CD4-positive, alpha-beta memory T cell (primary cell): ENCODE measurements at regions not wholly inside any gene's neighbourhood (a gene's known extent, or its start where the extent isn't known, plus 50 kb on each side); places are given as distances from the start of the nearest gene placed in this dataset.

Experiments
- CTCF ChIA-PET: fragments of 350-600 bp; sonication (Branson Sonifier 250); formaldehyde crosslinking; loops from one replicate; lab custom pipeline; 2021; ENCODE audit warnings: inconsistent platforms; ENCODE audit not compliant: partially characterized antibody; lab: Charles Lee
- POLR2A ChIA-PET: fragments of 350-600 bp; sonication (Branson Sonifier 250); formaldehyde crosslinking; loops from one replicate; lab custom pipeline; 2021; ENCODE audit not compliant: partially characterized antibody; lab: Charles Lee
- DNase-seq, 5 donors: peaks; one replicate each; pipeline versions ENCODE4 v3.0.0 to v3.0.0-alpha.2; 2020 to 2022; ENCODE audit warnings: mixed read lengths in 1 of 5
- H3K27ac ChIP-seq: one replicate; pipeline ENCODE4 v1.7.0; 2013; ENCODE audit warnings: low read depth, low read length
- H3K27me3 ChIP-seq: 2 replicates; pipeline ENCODE4 v1.7.0; 2013; ENCODE audit warnings: mild to moderate bottlenecking, low read length, moderate library complexity; ENCODE audit not compliant: insufficient read depth
- H3K36me3 ChIP-seq: 2 replicates; pipeline ENCODE4 v1.7.0; 2013; ENCODE audit warnings: mild to moderate bottlenecking, low read length, moderate library complexity; ENCODE audit not compliant: insufficient read depth
- H3K4me1 ChIP-seq: 2 replicates; pipeline ENCODE4 v1.7.0; 2013; ENCODE audit warnings: mild to moderate bottlenecking, low read length, moderate library complexity; ENCODE audit not compliant: insufficient read depth
- H3K4me3 ChIP-seq, 2 donors: one replicate each; pipeline ENCODE4 v1.7.0; 2013; ENCODE audit warnings: low read length in 2 of 2, mild to moderate bottlenecking in 1 of 2
- H3K9me3 ChIP-seq, 2 donors: one replicate each; pipeline ENCODE4 v1.7.0; 2013; ENCODE audit warnings: low read length in 2 of 2, control low read depth in 1 of 2; ENCODE audit not compliant: control insufficient read depth in 1 of 2
- H3K27ac Mint-ChIP-seq, 7 donors: one replicate each; pipeline ENCODE4 v1.8.0; 2020 to 2021; ENCODE audit warnings: mixed read lengths in 7 of 7, mild to moderate bottlenecking in 6 of 7, inconsistent platforms in 3 of 7, moderate library complexity in 3 of 7
- H3K27me3 Mint-ChIP-seq, 2 donors: one replicate each; pipeline ENCODE4 v1.8.0; 2020 to 2021; ENCODE audit warnings: mixed read lengths in 2 of 2
- H3K36me3 Mint-ChIP-seq, 2 donors: one replicate each; pipeline ENCODE4 v1.8.0; 2020 to 2021; ENCODE audit warnings: mixed read lengths in 2 of 2, inconsistent platforms in 1 of 2, mild to moderate bottlenecking in 1 of 2
- H3K4me1 Mint-ChIP-seq, 4 donors: one replicate each; pipeline ENCODE4 v1.8.0; 2020 to 2021; ENCODE audit warnings: mixed read lengths in 4 of 4, mild to moderate bottlenecking in 1 of 4
- H3K4me3 Mint-ChIP-seq, 8 donors: one replicate each; pipeline ENCODE4 v1.8.0; 2020 to 2021; ENCODE audit warnings: mixed read lengths in 8 of 8, mild to moderate bottlenecking in 7 of 8, moderate library complexity in 6 of 8, inconsistent platforms in 3 of 8
- H3K9me3 Mint-ChIP-seq, 8 donors: one replicate each; pipeline ENCODE4 v1.8.0; 2020 to 2021; ENCODE audit warnings: mixed read lengths in 8 of 8, mild to moderate bottlenecking in 5 of 8, inconsistent platforms in 3 of 8, moderate library complexity in 1 of 8
- intact Hi-C: fragments of 100-400 bp; cut with micrococcal nuclease; formaldehyde crosslinking; loops from one replicate; pipeline ENCODE4 v1.15.1; 2023

- Histone ChIP-seq H3K9me3 (no peaks in the 10 kb centered on the region), H3K4me1 (no peaks in the 10 kb centered on the region), H3K27me3 (no peaks in the 10 kb centered on the region), H3K36me3 (no peaks in the 10 kb centered on the region), H3K27ac (no peak overlapping the region), H3K4me3 (no peak overlapping the region)
- H3K36me3 Mint-ChIP-seq = no peaks in the 10 kb centered on the region
- ChIA-PET CTCF (no interaction called here), POLR2A (no interaction called here)
- H3K9me3 Mint-ChIP-seq = peaks cover 0 to 6% (median 2%) of the 10 kb centered on the region in 8 donors
- no peak for DNase-seq
- no peak overlapping the region for H3K4me3 Mint-ChIP-seq
- H3K27me3 Mint-ChIP-seq = peaks cover 0 to 4% of the 10 kb centered on the region in 2 donors
- H3K4me1 Mint-ChIP-seq = no peaks in the 10 kb centered on the region
- H3K27ac Mint-ChIP-seq = no peak overlapping the region
- intact Hi-C loops = no loop called here
Measured at GRCh38 chr9:115758441-115758840, 395.1 kb upstream of the PAPPA start.

GRCh38 chr9:115759426-115759825 lies 394.2 kb upstream of the PAPPA start:
- intact Hi-C loops = no loop called here
- H3K27me3 ChIP-seq = no peaks in the 10 kb centered on the region
- no peak for DNase-seq
- no peaks in the 10 kb centered on the region for H3K4me1 ChIP-seq
- CTCF ChIA-PET = no interaction called here
- no peak overlapping the region for H3K4me3 ChIP-seq
- H3K36me3 ChIP-seq = no peaks in the 10 kb centered on the region
- Mint-ChIP-seq H3K4me1 (no peaks in the 10 kb centered on the region), H3K36me3 (no peaks in the 10 kb centered on the region), H3K27me3 (peaks cover 0 to 4% of the 10 kb centered on the region in 2 donors), H3K9me3 (peaks cover 0 to 6% (median 2%) of the 10 kb centered on the region in 8 donors), H3K4me3 (no peak overlapping the region), H3K27ac (no peak overlapping the region)
- no peak overlapping the region for H3K27ac ChIP-seq
- POLR2A ChIA-PET = no interaction called here
- H3K9me3 ChIP-seq = no peaks in the 10 kb centered on the region

- POLR2A ChIA-PET = no interaction called here
- Mint-ChIP-seq H3K4me1 (no peaks in the 10 kb centered on the region), H3K4me3 (no peak overlapping the region), H3K36me3 (no peaks in the 10 kb centered on the region), H3K27me3 (peaks cover 0 to 3% of the 10 kb centered on the region in 2 donors), H3K9me3 (peaks cover 0 to 4% (median 2%) of the 10 kb centered on the region in 8 donors), H3K27ac (no peak overlapping the region)
- intact Hi-C loops = no loop called here
- no peaks in the 10 kb centered on the region for H3K27me3 ChIP-seq
- CTCF ChIA-PET = no interaction called here
- no peaks in the 10 kb centered on the region for H3K36me3 ChIP-seq
- no peak for DNase-seq
- H3K9me3 ChIP-seq = no peaks in the 10 kb centered on the region
- no peak overlapping the region for H3K4me3 ChIP-seq
- no peak overlapping the region for H3K27ac ChIP-seq
- H3K4me1 ChIP-seq = no peaks in the 10 kb centered on the region
Measured at GRCh38 chr9:115764645-115765044, 388.9 kb upstream of the PAPPA start.

- no peaks in the 10 kb centered on the region for H3K27me3 ChIP-seq
- Mint-ChIP-seq H3K36me3 (no peaks in the 10 kb centered on the region), H3K27me3 (peaks cover 0 to 3% of the 10 kb centered on the region in 2 donors), H3K9me3 (peaks cover 0 to 8% (median 2%) of the 10 kb centered on the region in 8 donors), H3K4me3 (no peak overlapping the region), H3K4me1 (no peaks in the 10 kb centered on the region), H3K27ac (no peak overlapping the region)
- POLR2A ChIA-PET = no interaction called here
- H3K27ac ChIP-seq = no peak overlapping the region
- H3K4me3 ChIP-seq = no peak overlapping the region
- CTCF ChIA-PET = no interaction called here
- intact Hi-C loops = no loop called here
- H3K9me3 ChIP-seq = no peaks in the 10 kb centered on the region
- DNase-seq = no peak
- no peaks in the 10 kb centered on the region for H3K36me3 ChIP-seq
- no peaks in the 10 kb centered on the region for H3K4me1 ChIP-seq
Measured at GRCh38 chr9:115765060-115765459, 388.5 kb upstream of the PAPPA start.

- POLR2A ChIA-PET = no interaction called here
- no peaks in the 10 kb centered on the region for H3K4me1 Mint-ChIP-seq
- H3K27me3 ChIP-seq = no peaks in the 10 kb centered on the region
- H3K27me3 Mint-ChIP-seq = no peaks in the 10 kb centered on the region
- H3K9me3 Mint-ChIP-seq = peaks cover 0 to 9% (median 3%) of the 10 kb centered on the region in 8 donors
- no peak overlapping the region for H3K4me3 ChIP-seq
- no peaks in the 10 kb centered on the region for H3K9me3 ChIP-seq
- no peaks in the 10 kb centered on the region for H3K4me1 ChIP-seq
- no peak overlapping the region for H3K27ac Mint-ChIP-seq
- CTCF ChIA-PET = no interaction called here
- intact Hi-C loops = no loop called here
- DNase-seq = no peak
- no peaks in the 10 kb centered on the region for H3K36me3 ChIP-seq
- no peaks in the 10 kb centered on the region for H3K36me3 Mint-ChIP-seq
- H3K4me3 Mint-ChIP-seq = no peak overlapping the region
- H3K27ac ChIP-seq = no peak overlapping the region
Measured at GRCh38 chr9:115766370-115766955, 387.1 kb upstream of the PAPPA start.

- Mint-ChIP-seq H3K27ac (no peak overlapping the region), H3K9me3 (peaks cover 0 to 7% (median 2%) of the 10 kb centered on the region in 8 donors), H3K36me3 (no peaks in the 10 kb centered on the region), H3K4me1 (no peaks in the 10 kb centered on the region), H3K4me3 (no peak overlapping the region), H3K27me3 (no peaks in the 10 kb centered on the region)
- Histone ChIP-seq H3K4me1 (no peaks in the 10 kb centered on the region), H3K27ac (no peak overlapping the region), H3K9me3 (no peaks in the 10 kb centered on the region), H3K36me3 (no peaks in the 10 kb centered on the region), H3K4me3 (no peak overlapping the region), H3K27me3 (no peaks in the 10 kb centered on the region)
- CTCF ChIA-PET = no interaction called here
- intact Hi-C loops = no loop called here
- POLR2A ChIA-PET = no interaction called here
- DNase-seq = no peak
Measured at GRCh38 chr9:115770521-115770920, 383.1 kb upstream of the PAPPA start.

- Mint-ChIP-seq H3K4me3 (no peak overlapping the region), H3K36me3 (no peaks in the 10 kb centered on the region), H3K9me3 (peaks cover 0 to 4% (median 0%) of the 10 kb centered on the region in 8 donors), H3K27me3 (peaks cover 0 to 1% of the 10 kb centered on the region in 2 donors), H3K4me1 (no peaks in the 10 kb centered on the region), H3K27ac (no peak overlapping the region)
- Histone ChIP-seq H3K27ac (no peak overlapping the region), H3K4me3 (no peak overlapping the region), H3K4me1 (no peaks in the 10 kb centered on the region), H3K27me3 (no peaks in the 10 kb centered on the region), H3K9me3 (no peaks in the 10 kb centered on the region), H3K36me3 (no peaks in the 10 kb centered on the region)
- ChIA-PET CTCF (no interaction called here), POLR2A (no interaction called here)
- DNase-seq = no peak
- intact Hi-C loops = no loop called here
Measured at GRCh38 chr9:115775659-115776058, 377.9 kb upstream of the PAPPA start.

- H3K9me3 Mint-ChIP-seq = peaks cover 0 to 11% (median 2%) of the 10 kb centered on the region in 8 donors
- H3K27me3 ChIP-seq = no peaks in the 10 kb centered on the region
- ChIA-PET CTCF (no interaction called here), POLR2A (no interaction called here)
- H3K27ac Mint-ChIP-seq = no peak overlapping the region
- no peak overlapping the region for H3K4me3 Mint-ChIP-seq
- no peak overlapping the region for H3K4me3 ChIP-seq
- H3K36me3 ChIP-seq = no peaks in the 10 kb centered on the region
- no peaks in the 10 kb centered on the region for H3K36me3 Mint-ChIP-seq
- no peaks in the 10 kb centered on the region for H3K4me1 ChIP-seq
- no peaks in the 10 kb centered on the region for H3K4me1 Mint-ChIP-seq
- H3K9me3 ChIP-seq = no peaks in the 10 kb centered on the region
- no peak for DNase-seq
- H3K27ac ChIP-seq = no peak overlapping the region
- intact Hi-C loops = no loop called here
- peaks cover 0 to 1% of the 10 kb centered on the region in 2 donors for H3K27me3 Mint-ChIP-seq
Measured at GRCh38 chr9:115777610-115778009, 376.0 kb upstream of the PAPPA start.
